Cerebellar cortex (tissue), 1 donor: ENCODE measurements at regions not wholly inside any gene's neighbourhood (a gene's known extent, or its start where the extent isn't known, plus 50 kb on each side); places are given as distances from the start of the nearest gene placed in this dataset.

Experiments
- DNase-seq: peaks from one replicate; pipeline ENCODE4 v3.0.0-alpha.2; 2015; ENCODE audit warnings: low spot score

GRCh38 chr2:19235308-19235707 lies 123.1 kb downstream of the OSR1 start:
- no peak for DNase-seq

GRCh38 chr2:19232312-19232711 lies 126.1 kb downstream of the OSR1 start:
- no peak for DNase-seq

GRCh38 chr2:19231625-19232024 lies 126.8 kb downstream of the OSR1 start:
- DNase-seq = no peak

GRCh38 chr2:19230626-19231025 lies 127.8 kb downstream of the OSR1 start:
- no peak for DNase-seq

- DNase-seq = no peak
These were observed 129.7 kb downstream of the OSR1 start for GRCh38 chr2:19228715-19229114.

- no peak for DNase-seq
These were observed 130.2 kb downstream of the OSR1 start for GRCh38 chr2:19228181-19228593.

GRCh38 chr2:19226871-19227270 lies 131.6 kb downstream of the OSR1 start:
- DNase-seq = no peak

GRCh38 chr2:19226386-19226785 lies 132.0 kb downstream of the OSR1 start:
- no peak for DNase-seq

- DNase-seq = no peak
These were observed 132.5 kb downstream of the OSR1 start for GRCh38 chr2:19225931-19226330.

- no peak for DNase-seq
These were observed 133.3 kb downstream of the OSR1 start for GRCh38 chr2:19225126-19225525.

- DNase-seq = no peak
These were observed 133.9 kb downstream of the OSR1 start for GRCh38 chr2:19224486-19224885.

GRCh38 chr2:19224011-19224410 lies 134.4 kb downstream of the OSR1 start:
- no peak for DNase-seq

GRCh38 chr2:19219060-19219459 lies 139.4 kb downstream of the OSR1 start:
- DNase-seq = no peak

- DNase-seq = no peak
These were observed 140.3 kb downstream of the OSR1 start for GRCh38 chr2:19218166-19218565.

GRCh38 chr2:19216676-19217602 lies 141.5 kb downstream of the OSR1 start:
- DNase-seq = no peak

GRCh38 chr2:19216238-19216637 lies 142.2 kb downstream of the OSR1 start:
- DNase-seq = no peak

- DNase-seq = no peak
These were observed 143.6 kb downstream of the OSR1 start for GRCh38 chr2:19214682-19215391.

- DNase-seq = no peak
These were observed 148.7 kb downstream of the OSR1 start for GRCh38 chr2:19209575-19210341.

GRCh38 chr2:19208479-19209199 lies 149.8 kb downstream of the OSR1 start:
- no peak for DNase-seq

- no peak for DNase-seq
These were observed 151.0 kb downstream of the OSR1 start for GRCh38 chr2:19207452-19207851.

GRCh38 chr2:19205983-19206533 lies 152.4 kb downstream of the OSR1 start:
- DNase-seq = no peak

GRCh38 chr2:19203866-19204265 lies 154.6 kb downstream of the OSR1 start:
- DNase-seq = no peak
